Embryonic facial prominence (tissue), 1 donor: ENCODE measurements at regions not wholly inside any gene's neighbourhood (a gene's known extent, or its start where the extent isn't known, plus 50 kb on each side); places are given as distances from the start of the nearest gene placed in this dataset.

Source experiments
- DNase-seq: peaks from one replicate; pipeline ENCODE4 v3.0.0-alpha.2; 2016; ENCODE audit errors: extremely low spot score

- DNase-seq = no peak
Observed at GRCh38 chr18:67977067-67977616, 460.6 kb upstream of the DSEL start.

GRCh38 chr18:67973916-67974315, 457.4 kb upstream of the DSEL start:
- no peak for DNase-seq

- DNase-seq = no peak
Observed at GRCh38 chr18:67969458-67969857, 452.9 kb upstream of the DSEL start.

GRCh38 chr18:67966224-67966623, 449.7 kb upstream of the DSEL start:
- DNase-seq = no peak

- DNase-seq = no peak
Observed at GRCh38 chr18:67964462-67964861, 447.9 kb upstream of the DSEL start.

- no peak for DNase-seq
Observed at GRCh38 chr18:67961701-67962440, 445.4 kb upstream of the DSEL start.

GRCh38 chr18:67957684-67958083, 441.2 kb upstream of the DSEL start:
- no peak for DNase-seq

- DNase-seq = no peak
Observed at GRCh38 chr18:67954594-67954993, 438.1 kb upstream of the DSEL start.

- no peak for DNase-seq
Observed at GRCh38 chr18:67951137-67951536, 434.6 kb upstream of the DSEL start.

- DNase-seq = no peak
Observed at GRCh38 chr18:67938660-67939059, 422.1 kb upstream of the DSEL start.

GRCh38 chr18:67935638-67936037, 419.1 kb upstream of the DSEL start:
- no peak for DNase-seq

- no peak for DNase-seq
Observed at GRCh38 chr18:67933271-67933670, 416.8 kb upstream of the DSEL start.

- no peak for DNase-seq
Observed at GRCh38 chr18:67932271-67932670, 415.8 kb upstream of the DSEL start.

- DNase-seq = no peak
Observed at GRCh38 chr18:67926929-67927864, 410.7 kb upstream of the DSEL start.

- no peak for DNase-seq
Observed at GRCh38 chr18:67924656-67925055, 408.1 kb upstream of the DSEL start.

- DNase-seq = no peak
Observed at GRCh38 chr18:67919316-67919715, 402.8 kb upstream of the DSEL start.

GRCh38 chr18:67916097-67916496, 399.6 kb upstream of the DSEL start:
- no peak for DNase-seq

- DNase-seq = no peak
Observed at GRCh38 chr18:67913040-67913439, 396.5 kb upstream of the DSEL start.

GRCh38 chr18:67901573-67901972, 385.1 kb upstream of the DSEL start:
- DNase-seq = no peak

GRCh38 chr18:67896451-67896850, 379.9 kb upstream of the DSEL start:
- DNase-seq = no peak

GRCh38 chr18:67893916-67894315, 377.4 kb upstream of the DSEL start:
- DNase-seq = no peak

GRCh38 chr18:67876871-67877270, 360.4 kb upstream of the DSEL start:
- DNase-seq = no peak

GRCh38 chr18:67875944-67876343, 359.4 kb upstream of the DSEL start:
- DNase-seq = no peak
